HCT116 (cell line): ENCODE measurements at regions not wholly inside any gene's neighbourhood (a gene's known extent, or its start where the extent isn't known, plus 50 kb on each side); places are given as distances from the start of the nearest gene placed in this dataset.

Source experiments
- CEBPB ChIP-seq: IDR thresholded peaks from 2 replicates; pipeline ENCODE4 v1.6.1; 2012; ENCODE audit warnings: low read depth
- RAD21 ChIP-seq: IDR thresholded peaks from 2 replicates; pipeline ENCODE4 v1.6.1; 2012; ENCODE audit warnings: low read depth, mild to moderate bottlenecking
- SRF ChIP-seq: IDR thresholded peaks from 2 replicates; pipeline ENCODE4 v1.6.1; 2012; ENCODE audit warnings: low read depth
- ZBTB33 ChIP-seq: IDR thresholded peaks from 2 replicates; pipeline ENCODE4 v1.6.1; 2011; ENCODE audit warnings: mild to moderate bottlenecking, low read length, moderate library complexity; ENCODE audit not compliant: insufficient replicate concordance; ENCODE audit errors: extremely low read depth

- TF ChIP-seq ZBTB33 (no peak), SRF (no peak), RAD21 (no peak), CEBPB (no peak)
Measured at GRCh38 chr12:98220636-98221035, 294.8 kb upstream of the TMPO start.
